Islet of Langerhans (tissue), 1 donor: ENCODE measurements at regions not wholly inside any gene's neighbourhood (a gene's known extent, or its start where the extent isn't known, plus 50 kb on each side); places are given as distances from the start of the nearest gene placed in this dataset.
"Not testable (repeated sequence)": the region's sequence is repeated elsewhere in the genome, so short reads cannot be mapped to it uniquely, and the experiment has no call there.

Source experiments
- FAIRE-seq: peaks from one replicate; lab custom pipeline; 2011; peaks lifted over from hg19 to GRCh38; lab: Jason Lieb, UNC

DNA sequence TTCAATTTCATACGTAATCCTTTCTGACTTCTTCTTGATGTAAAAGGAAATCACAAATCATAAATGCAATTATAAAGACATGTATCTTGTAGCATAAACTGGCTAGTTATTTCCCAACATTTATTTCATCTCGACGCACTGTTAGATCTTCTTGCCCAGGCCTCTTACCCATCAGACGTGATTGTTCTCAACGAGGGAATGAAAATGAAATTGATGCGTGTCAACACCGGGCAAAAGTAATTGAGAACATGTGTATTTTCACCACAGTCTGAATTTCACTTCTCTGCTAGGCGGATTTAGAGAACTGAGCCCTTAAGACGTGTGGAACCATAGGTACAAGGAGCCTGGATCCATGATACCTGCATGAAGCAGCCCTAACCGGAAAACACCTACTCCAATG lies 519.7 kb downstream of the KCNT2 start:
- FAIRE-seq, result no peak

GRCh38 chr1:196078691-196079090 lies 529.5 kb downstream of the KCNT2 start:
- no peak for FAIRE-seq

DNA sequence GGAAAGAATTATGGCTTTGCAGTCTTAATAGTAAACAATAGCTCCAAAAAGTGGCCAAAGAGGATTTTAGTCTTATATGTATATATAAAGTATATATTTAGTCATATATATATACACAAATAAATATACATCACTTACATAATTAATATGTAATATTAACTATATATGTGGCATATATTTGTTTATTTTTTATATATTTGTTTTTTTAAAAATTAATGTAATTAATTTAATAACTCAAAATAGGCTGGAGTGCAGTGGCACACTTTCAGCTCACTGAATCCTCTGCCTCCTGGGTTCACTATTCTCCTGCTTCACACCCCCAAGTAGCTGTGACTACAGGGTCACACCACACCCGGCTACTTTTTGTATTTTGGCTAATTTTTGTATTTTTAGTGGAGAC lies 532.6 kb downstream of the KCNT2 start:
- FAIRE-seq, result no peak

DNA sequence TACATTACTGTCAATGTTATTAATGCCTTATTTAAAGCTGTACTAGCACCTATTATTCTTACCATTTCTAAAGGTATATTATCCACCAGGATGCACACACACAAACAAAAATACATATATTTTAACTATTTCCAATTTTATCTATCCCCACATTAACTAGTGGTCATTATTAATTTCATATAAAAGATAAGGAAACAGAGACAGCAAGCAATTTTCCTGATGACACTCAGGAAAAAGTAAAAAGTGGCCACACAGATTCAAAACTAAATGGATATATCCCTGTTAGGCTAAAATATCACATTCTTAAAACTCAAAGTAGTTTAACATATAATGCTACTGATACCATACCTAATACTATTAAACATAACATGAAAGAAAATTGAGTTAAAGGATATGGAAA lies 534.1 kb downstream of the KCNT2 start:
- FAIRE-seq, result no peak

- no peak for FAIRE-seq
Observed at GRCh38 chr1:196071447-196071846, 536.8 kb downstream of the KCNT2 start.

- no peak for FAIRE-seq
Observed at GRCh38 chr1:196070940-196071339, 537.3 kb downstream of the KCNT2 start.

DNA sequence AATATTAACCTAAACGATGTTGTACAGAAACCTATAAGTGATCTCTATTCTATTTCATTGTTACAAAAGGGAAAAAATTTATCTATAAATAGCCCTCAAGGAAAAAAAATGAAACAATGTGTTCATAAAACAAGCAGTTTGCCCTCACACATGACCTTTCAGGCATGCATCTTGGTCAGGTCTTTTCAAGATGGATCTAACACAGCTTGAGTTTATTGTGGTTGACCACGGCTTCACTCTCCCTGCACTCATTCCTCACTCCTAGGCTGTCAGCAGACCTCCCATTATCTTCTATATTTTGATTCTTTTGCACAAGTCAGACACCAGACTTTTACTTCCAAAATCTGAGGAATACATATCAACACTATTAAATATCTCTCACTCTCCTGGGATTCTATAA lies 544.3 kb downstream of the KCNT2 start:
- FAIRE-seq, result no peak

DNA sequence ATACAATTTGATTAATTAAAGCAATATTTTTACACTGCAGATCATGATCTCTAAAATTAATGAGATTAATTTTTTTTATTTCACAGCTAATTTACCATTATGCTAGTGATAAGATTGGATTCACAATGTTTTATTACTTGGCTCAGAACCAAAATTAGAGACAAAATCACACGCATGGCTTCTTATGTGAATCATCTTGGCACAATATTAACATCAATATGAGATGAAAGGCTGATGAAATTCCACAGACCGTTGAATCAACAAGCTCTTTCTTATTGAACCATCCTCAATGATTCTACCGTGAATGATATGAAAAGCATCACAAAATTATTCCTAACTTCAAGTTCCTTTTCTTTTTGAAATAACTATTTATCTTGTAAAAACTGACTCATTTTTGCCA lies 544.9 kb downstream of the KCNT2 start:
- no peak for FAIRE-seq

GRCh38 chr1:196060539-196060938 lies 547.7 kb downstream of the KCNT2 start:
- FAIRE-seq, result no peak

- no peak for FAIRE-seq
Observed at GRCh38 chr1:196059210-196059609, 549.0 kb downstream of the KCNT2 start.

GRCh38 chr1:196056966-196057365 lies 551.3 kb downstream of the KCNT2 start:
- no peak for FAIRE-seq

- FAIRE-seq, result no peak
Observed at GRCh38 chr1:196049407-196049806, 558.8 kb downstream of the KCNT2 start.

GRCh38 chr1:196043268-196043667 lies 565.0 kb downstream of the KCNT2 start:
- FAIRE-seq, result no peak

DNA sequence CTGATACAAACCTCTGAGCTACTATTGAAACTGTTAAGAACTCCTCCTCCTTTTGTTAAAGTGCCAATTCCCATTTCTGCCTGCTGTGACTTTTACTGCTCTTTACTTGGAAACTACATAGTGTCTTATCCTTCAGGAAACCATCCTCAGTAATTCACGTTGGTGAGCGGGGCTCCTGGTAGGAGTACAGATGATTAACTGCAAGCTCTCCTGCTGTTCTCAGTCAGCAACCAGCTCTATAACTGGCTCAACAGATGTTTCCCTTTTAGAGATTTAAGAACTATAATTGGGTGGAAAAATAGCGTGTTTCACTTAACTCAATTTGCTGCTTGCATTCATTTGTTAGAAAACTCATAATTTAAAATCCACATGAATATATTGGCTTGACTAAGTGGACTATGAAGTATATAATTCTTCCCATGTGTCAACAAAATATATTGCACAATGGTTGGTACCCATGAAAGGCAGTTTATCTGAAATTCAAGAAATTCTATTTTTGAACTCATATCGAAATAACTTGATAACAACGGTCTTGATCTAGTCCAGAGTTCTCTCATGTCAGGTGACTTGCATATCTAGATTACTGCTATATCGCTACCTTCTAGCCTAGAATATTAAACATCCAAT lies 574.0 kb downstream of the KCNT2 start:
- FAIRE-seq, result no peak

GRCh38 chr1:196031387-196031786 lies 576.9 kb downstream of the KCNT2 start:
- FAIRE-seq, result not testable (repeated sequence)

- no peak for FAIRE-seq
Observed at GRCh38 chr1:196030455-196030854, 577.8 kb downstream of the KCNT2 start.

GRCh38 chr1:196029410-196029809 lies 578.8 kb downstream of the KCNT2 start:
- FAIRE-seq, result no peak

- no peak for FAIRE-seq
Observed at GRCh38 chr1:196027127-196027526, 581.1 kb downstream of the KCNT2 start.

GRCh38 chr1:196021174-196021573 lies 587.1 kb downstream of the KCNT2 start:
- not testable (repeated sequence) for FAIRE-seq

DNA sequence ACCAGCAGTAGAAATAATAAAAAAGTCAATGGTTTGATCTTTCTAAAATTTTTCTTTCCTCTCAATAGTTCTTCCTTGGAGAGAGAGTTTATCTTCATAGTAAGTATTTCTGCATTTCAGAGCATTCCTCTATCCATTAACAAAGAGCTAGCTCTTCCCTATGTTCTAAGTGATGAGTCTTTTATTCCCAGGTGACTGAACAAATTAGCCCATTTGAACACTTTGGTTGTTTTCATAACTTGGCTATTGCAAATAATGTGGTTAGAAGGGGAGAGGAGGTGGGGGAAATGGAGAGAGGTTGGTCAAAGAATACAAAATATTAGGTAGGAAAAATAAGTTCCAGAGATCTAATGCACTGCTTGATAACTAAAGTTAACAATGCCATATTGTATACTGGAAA lies 598.9 kb downstream of the KCNT2 start:
- no peak for FAIRE-seq

DNA sequence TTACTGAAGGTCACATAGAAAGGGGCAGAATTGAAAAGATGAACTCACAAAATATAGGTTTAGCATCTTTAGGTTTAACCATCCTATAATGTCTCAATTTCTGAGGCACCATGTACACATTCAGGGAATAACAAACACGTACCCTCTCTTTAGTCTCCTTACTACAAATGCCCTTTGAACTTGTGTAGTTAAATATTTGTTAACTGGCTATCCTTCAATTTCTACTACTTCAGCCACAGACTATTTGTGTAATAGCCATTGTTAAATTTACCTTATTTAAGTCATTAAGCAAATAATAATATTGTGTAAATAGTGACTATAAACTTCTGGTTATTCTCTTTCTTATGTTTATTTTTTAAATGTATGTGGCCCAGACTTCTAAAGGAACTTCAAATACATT lies 600.5 kb downstream of the KCNT2 start:
- FAIRE-seq, result no peak

- no peak for FAIRE-seq
Observed at GRCh38 chr1:196005426-196005825, 602.8 kb downstream of the KCNT2 start.

- FAIRE-seq, result not testable (repeated sequence)
Observed at GRCh38 chr1:196004388-196004787, 603.9 kb downstream of the KCNT2 start.

DNA sequence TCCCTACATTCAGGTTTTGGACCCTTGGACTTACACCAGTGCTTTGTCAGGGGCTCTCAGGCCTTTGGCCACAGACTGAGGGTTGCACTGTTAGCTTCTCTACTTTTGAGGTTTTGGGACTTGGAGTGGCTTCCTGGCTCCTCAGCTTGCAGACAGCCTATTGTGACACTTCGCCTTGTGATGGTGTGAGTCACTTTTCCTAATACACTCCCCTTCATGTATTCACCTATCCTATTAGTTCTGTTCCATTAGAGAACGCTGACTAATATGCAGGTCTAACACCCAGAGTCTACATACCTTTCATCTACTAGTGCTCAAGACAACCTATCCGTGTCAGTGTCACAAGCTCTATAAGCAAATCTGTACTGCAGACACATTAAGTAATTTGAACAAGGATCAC lies 605.3 kb downstream of the KCNT2 start:
- no peak for FAIRE-seq

DNA sequence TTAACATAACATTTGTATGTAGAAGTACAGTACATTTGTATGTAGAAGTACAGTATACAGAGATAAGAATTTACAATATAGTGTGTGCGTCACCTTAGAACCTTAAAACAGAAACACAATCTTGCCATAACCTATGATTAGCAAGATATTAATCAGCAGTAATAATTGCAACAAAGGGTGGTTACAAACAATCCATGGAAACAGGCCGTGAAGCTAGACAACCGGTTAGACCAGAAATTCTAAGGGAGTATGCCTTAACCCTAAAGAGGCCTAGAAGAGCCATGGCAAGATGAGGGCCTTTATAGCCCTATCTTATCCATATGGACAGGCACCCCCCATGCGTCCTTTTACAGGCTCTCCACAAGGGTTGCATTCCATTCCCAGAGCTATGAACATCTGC lies 605.9 kb downstream of the KCNT2 start:
- not testable (repeated sequence) for FAIRE-seq
